Stimulated activated naive CD8-positive, alpha-beta T cell treated with anti-CD3 and anti-CD28 coated beads, Interleukin-15, Interleukin-2, amounts not matched to agents 100 ng/mL and 50 ng/mL, for 24 hours (primary cell): ENCODE measurements at regions not wholly inside any gene's neighbourhood (a gene's known extent, or its start where the extent isn't known, plus 50 kb on each side); places are given as distances from the start of the nearest gene placed in this dataset.
"Not testable (repeated sequence)": the region's sequence is repeated elsewhere in the genome, so short reads cannot be mapped to it uniquely, and the experiment has no call there.

ENCODE experiments used
- H3K27ac Mint-ChIP-seq: one replicate; pipeline ENCODE4 v1.8.0; 2021; ENCODE audit warnings: mild to moderate bottlenecking, mixed read lengths
- H3K27me3 Mint-ChIP-seq: one replicate; pipeline ENCODE4 v1.8.0; 2021; ENCODE audit warnings: mixed read lengths
- H3K36me3 Mint-ChIP-seq: one replicate; pipeline ENCODE4 v1.8.0; 2021; ENCODE audit warnings: low read depth, mixed read lengths
- H3K4me1 Mint-ChIP-seq: one replicate; pipeline ENCODE4 v1.8.0; 2021; ENCODE audit warnings: low read depth, mixed read lengths
- H3K4me3 Mint-ChIP-seq: one replicate; pipeline ENCODE4 v1.8.0; 2021; ENCODE audit warnings: mild to moderate bottlenecking, mixed read lengths
- H3K9me3 Mint-ChIP-seq: one replicate; pipeline ENCODE4 v1.8.0; 2021; ENCODE audit warnings: mixed read lengths

DNA sequence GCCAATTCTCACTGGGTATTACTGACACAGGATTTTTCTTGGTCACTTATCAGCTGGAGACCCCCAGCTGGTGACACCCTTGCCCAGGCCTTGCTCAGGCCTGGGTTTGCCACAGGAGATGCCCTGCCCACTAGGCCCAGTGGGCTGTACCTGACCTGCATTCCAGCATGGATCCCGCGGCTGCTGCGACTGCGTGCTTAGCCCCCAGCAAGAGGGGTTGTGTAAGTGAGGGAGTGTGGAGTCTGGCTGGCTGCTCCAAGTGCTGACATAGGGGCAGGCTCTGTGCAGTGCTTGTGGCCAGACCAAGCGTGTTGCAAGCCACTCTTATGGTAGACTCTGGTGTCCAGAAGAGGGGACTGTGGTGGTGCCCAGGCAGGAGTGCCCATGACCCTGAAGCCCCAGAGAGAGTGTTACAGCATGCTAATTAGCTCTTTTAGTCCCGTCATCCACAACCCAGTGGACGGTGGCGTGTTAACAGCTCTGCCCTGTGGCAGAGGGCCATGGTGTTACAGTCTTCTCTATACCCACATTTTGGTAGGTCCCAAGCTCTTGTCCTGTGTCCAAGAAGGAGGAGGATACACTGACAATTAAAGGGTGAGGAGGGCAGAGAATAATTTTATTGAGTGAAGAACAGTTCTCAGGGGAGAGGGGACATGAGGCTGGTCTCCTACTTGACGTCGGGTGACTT is 491.7 kb upstream of the MEIS1 start:
- H3K36me3 Mint-ChIP-seq, result no peaks in the 10 kb centered on the region
- H3K27ac Mint-ChIP-seq, result no peak overlapping the region
- H3K27me3 Mint-ChIP-seq, result no peaks in the 10 kb centered on the region
- H3K4me3 Mint-ChIP-seq, result no peak overlapping the region
- H3K4me1 Mint-ChIP-seq, result no peaks in the 10 kb centered on the region
- peaks cover 5% of the 10 kb centered on the region for H3K9me3 Mint-ChIP-seq

DNA sequence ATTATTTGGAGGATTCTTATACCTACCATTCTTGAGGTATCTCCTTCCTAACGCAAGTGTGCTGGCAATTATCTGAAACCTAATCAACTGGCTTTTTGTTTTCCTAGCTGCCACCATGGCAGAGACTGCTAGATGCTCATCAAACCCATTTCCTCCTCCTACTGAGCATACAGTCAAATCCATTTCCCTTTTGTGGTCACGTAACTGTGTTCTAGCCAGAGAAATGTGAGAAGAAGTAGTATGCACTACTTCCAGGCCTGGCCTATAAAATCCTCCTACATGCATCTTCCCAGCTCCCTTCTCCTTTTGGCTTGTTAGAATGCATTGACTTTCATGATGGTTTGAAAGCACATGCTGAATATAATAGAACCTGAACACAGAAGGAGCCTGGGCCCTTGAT is 494.1 kb upstream of the MEIS1 start:
- Mint-ChIP-seq H3K4me1 (no peaks in the 10 kb centered on the region), H3K36me3 (no peaks in the 10 kb centered on the region), H3K27me3 (no peaks in the 10 kb centered on the region), H3K27ac (no peak overlapping the region), H3K9me3 (peaks cover 5% of the 10 kb centered on the region), H3K4me3 (no peak overlapping the region)

GRCh38 chr2:65939687-65940086 is 495.2 kb upstream of the MEIS1 start:
- H3K4me1 Mint-ChIP-seq, result no peaks in the 10 kb centered on the region
- H3K9me3 Mint-ChIP-seq, result peaks cover 5% of the 10 kb centered on the region
- no peaks in the 10 kb centered on the region for H3K36me3 Mint-ChIP-seq
- no peaks in the 10 kb centered on the region for H3K27me3 Mint-ChIP-seq
- H3K4me3 Mint-ChIP-seq, result no peak overlapping the region
- H3K27ac Mint-ChIP-seq, result no peak overlapping the region

DNA sequence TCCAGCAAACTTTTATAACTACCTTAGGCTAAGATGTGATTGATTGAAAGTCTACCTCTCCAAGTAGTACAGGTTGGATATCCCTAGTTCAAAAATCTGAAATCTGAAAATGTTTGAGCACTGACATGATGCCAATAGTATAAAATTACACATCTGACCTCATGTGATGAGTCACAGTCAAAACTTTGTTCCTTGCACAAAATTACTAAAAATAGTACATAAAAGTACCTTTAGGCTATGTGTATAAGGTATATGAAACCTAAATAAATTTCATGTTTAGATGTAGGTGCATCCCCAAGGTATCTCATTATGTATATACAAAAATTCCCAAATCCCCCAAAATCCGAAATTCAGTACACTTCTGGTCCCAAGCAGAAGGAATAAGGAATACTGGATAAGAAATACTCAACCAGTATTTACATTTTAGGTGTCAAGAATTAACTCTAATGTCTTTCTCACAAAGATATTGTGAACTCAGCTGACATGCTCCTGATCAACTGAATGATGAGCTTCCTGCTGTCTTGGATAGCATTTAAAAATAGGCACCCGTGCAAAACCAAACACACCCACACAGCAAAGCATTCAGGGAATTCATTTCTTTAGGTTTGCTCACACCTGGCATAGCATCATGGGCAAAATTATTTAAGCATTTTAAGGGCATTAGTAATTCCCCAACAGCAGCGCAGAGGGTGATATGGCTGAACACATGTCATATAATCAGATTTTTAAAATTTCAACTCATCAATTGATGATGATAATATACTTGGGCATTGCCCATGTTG is 497.4 kb upstream of the MEIS1 start:
- Mint-ChIP-seq H3K27me3 (peaks cover 5% of the 10 kb centered on the region), H3K9me3 (no peaks in the 10 kb centered on the region), H3K4me1 (no peaks in the 10 kb centered on the region), H3K27ac (no peak overlapping the region), H3K4me3 (no peak overlapping the region), H3K36me3 (no peaks in the 10 kb centered on the region)

DNA sequence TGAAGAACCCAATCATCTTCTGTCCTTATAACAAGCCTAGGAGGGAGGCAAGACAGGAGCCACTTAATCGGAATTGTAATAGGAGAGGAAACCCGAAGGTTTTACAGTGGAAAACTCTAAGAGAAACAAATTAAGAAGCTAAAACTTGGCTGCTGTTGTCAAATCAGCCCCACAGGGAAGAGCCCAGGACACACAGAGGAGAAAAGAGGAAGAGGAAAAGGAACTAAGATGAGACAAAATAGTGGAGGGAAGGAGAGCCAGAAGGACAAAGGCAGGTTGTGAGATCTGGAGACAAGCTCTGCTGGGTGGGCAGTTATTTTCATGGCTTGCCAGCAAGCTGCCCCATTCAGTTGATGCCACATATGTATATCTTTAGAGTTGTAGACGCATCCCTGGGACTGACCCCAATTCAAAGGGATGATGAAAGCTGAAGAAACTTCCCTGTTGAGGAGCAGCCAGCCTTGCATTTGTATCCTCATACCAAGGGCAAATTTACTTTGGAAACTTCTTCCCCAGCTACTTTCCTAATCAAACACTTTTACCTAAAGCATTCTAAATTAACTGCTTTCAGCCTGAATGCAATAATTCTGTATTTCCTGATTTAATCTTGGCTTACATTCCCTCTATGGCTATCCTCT is 499.8 kb upstream of the MEIS1 start:
- Mint-ChIP-seq H3K4me1 (no peaks in the 10 kb centered on the region), H3K27me3 (peaks cover 5% of the 10 kb centered on the region), H3K4me3 (no peak overlapping the region), H3K9me3 (no peaks in the 10 kb centered on the region), H3K36me3 (no peaks in the 10 kb centered on the region), H3K27ac (no peak overlapping the region)

GRCh38 chr2:65932571-65932970 is 500.2 kb upstream of the SPRED2 start:
- Mint-ChIP-seq H3K27ac (no peak overlapping the region), H3K4me1 (no peaks in the 10 kb centered on the region), H3K27me3 (peaks cover 5% of the 10 kb centered on the region), H3K4me3 (no peak overlapping the region), H3K9me3 (peaks cover 3% of the 10 kb centered on the region), H3K36me3 (no peaks in the 10 kb centered on the region)

GRCh38 chr2:65931056-65931455 is 498.7 kb upstream of the SPRED2 start:
- Mint-ChIP-seq H3K4me3 (no peak overlapping the region), H3K27me3 (peaks cover 5% of the 10 kb centered on the region), H3K4me1 (no peaks in the 10 kb centered on the region), H3K36me3 (no peaks in the 10 kb centered on the region), H3K27ac (no peak overlapping the region), H3K9me3 (peaks cover 3% of the 10 kb centered on the region)

GRCh38 chr2:65930259-65930658 is 497.9 kb upstream of the SPRED2 start:
- no peak overlapping the region for H3K27ac Mint-ChIP-seq
- no peaks in the 10 kb centered on the region for H3K36me3 Mint-ChIP-seq
- H3K4me3 Mint-ChIP-seq, result no peak overlapping the region

DNA sequence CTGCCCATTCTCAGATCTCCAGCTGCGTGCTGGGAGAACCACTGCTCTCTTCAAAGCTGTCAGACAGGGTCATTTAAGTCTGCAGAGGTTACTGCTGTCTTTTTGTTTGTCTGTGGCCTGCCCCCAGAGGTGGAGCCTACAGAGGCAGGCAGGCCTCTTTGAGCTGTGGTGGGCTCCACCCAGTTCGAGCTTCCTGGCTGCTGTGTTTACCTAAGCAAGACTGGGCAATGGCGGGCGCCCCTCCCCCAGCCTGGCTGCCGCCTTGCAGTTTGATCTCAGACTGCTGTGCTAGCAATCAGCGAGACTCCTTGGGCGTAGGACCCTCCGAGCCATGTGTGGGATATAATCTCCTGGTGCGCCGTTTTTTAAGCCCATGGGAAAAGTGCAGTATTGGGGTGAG is 497.3 kb upstream of the SPRED2 start:
- not testable (repeated sequence) for H3K4me1 Mint-ChIP-seq, H3K36me3 Mint-ChIP-seq, H3K9me3 Mint-ChIP-seq, H3K27ac Mint-ChIP-seq, H3K27me3 Mint-ChIP-seq, H3K4me3 Mint-ChIP-seq

More at GRCh38 chr2:65930259-65930658, 497.9 kb upstream of the SPRED2 start:
- Mint-ChIP-seq H3K4me1 (no peaks in the 10 kb centered on the region), H3K27me3 (peaks cover 5% of the 10 kb centered on the region), H3K9me3 (peaks cover 3% of the 10 kb centered on the region)

- no peak overlapping the region for H3K27ac Mint-ChIP-seq
- no peak overlapping the region for H3K4me3 Mint-ChIP-seq
- no peaks in the 10 kb centered on the region for H3K36me3 Mint-ChIP-seq
- H3K4me1 Mint-ChIP-seq, result no peaks in the 10 kb centered on the region
- no peaks in the 10 kb centered on the region for H3K9me3 Mint-ChIP-seq
- H3K27me3 Mint-ChIP-seq, result peaks cover 5% of the 10 kb centered on the region
Observed at GRCh38 chr2:65922794-65923193, 490.4 kb upstream of the SPRED2 start.

GRCh38 chr2:65922030-65922429 is 489.6 kb upstream of the SPRED2 start:
- H3K4me1 Mint-ChIP-seq, result no peaks in the 10 kb centered on the region
- peaks cover 5% of the 10 kb centered on the region for H3K27me3 Mint-ChIP-seq
- no peaks in the 10 kb centered on the region for H3K9me3 Mint-ChIP-seq
- H3K27ac Mint-ChIP-seq, result no peak overlapping the region
- H3K36me3 Mint-ChIP-seq, result no peaks in the 10 kb centered on the region
- H3K4me3 Mint-ChIP-seq, result no peak overlapping the region

DNA sequence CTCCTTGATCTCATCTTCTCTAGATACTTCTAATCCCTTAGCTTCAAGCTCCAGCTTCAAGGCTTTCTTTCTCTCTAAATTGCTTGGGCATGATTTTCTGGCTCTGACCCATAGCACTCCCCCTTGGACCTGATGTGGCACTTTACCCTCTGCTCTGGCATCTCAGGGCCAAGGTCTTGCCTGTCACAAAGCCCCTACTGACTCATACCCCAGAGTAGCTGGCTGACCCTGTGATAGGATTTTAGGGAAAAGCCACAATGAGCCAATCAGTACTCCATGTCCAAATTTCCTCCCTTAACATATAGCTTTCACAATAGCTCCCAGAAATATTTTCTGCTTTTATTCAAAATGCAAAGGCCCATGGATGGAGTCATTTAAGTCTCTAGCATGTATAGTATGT is 488.7 kb upstream of the SPRED2 start:
- no peaks in the 10 kb centered on the region for H3K9me3 Mint-ChIP-seq
- peaks cover 5% of the 10 kb centered on the region for H3K27me3 Mint-ChIP-seq
- no peaks in the 10 kb centered on the region for H3K4me1 Mint-ChIP-seq
- no peaks in the 10 kb centered on the region for H3K36me3 Mint-ChIP-seq
- no peak overlapping the region for H3K27ac Mint-ChIP-seq
- H3K4me3 Mint-ChIP-seq, result no peak overlapping the region

DNA sequence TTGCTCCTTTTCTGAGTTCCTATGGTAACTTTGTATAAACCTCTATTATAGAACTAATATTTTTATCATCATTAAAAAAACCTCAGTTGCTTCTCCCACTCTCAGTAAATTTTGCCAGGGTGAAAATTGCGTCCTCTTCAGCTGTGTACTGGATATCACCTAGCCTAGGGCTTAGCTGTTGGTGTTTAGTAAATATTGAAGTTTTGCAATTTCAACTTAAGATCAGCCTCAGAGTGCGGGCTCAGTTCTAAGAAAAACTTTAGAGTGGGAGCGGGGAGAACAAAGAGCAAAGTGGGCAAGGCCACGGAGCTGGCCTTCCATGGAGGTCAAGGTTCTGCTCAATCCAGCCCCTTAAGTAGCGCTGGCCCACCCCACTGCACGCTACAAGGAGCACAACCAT is 488.3 kb upstream of the SPRED2 start:
- no peak overlapping the region for H3K4me3 Mint-ChIP-seq
- peaks cover 5% of the 10 kb centered on the region for H3K27me3 Mint-ChIP-seq
- no peaks in the 10 kb centered on the region for H3K36me3 Mint-ChIP-seq
- H3K27ac Mint-ChIP-seq, result no peak overlapping the region
- H3K4me1 Mint-ChIP-seq, result no peaks in the 10 kb centered on the region
- H3K9me3 Mint-ChIP-seq, result no peaks in the 10 kb centered on the region

DNA sequence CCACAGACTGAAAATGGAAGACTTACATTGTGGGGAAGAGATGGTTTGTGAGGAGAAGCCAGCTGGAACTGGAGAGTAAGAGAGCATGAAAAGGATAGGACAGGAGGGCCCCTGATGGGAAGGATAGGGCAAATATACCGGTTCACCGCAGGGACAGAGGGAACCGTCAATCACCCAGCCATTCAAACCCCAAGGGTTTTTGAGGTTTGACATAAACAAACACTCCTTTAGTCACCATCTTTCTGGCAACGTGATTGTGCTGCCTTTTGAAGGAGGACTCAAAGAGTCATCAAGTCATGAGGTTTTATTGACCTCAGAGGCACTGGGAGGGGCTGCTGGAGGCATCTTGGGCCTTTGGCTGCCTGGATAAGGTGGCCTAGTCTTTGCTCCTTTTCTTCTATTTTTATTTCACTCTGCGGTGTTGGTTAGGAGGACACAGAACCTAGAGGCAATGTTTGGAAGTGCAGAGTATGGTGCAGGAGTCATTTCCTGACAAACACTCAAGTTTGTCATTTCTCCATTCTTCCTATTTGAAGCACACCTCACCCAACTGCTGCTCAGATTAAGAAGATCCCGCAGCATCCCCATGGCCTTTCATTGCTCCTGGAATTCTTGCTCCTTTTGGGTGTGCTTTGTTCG is 487.3 kb upstream of the SPRED2 start:
- Mint-ChIP-seq H3K27ac (no peak overlapping the region), H3K4me1 (no peaks in the 10 kb centered on the region)

GRCh38 chr2:65918760-65919187 is 486.4 kb upstream of the SPRED2 start:
- H3K4me3 Mint-ChIP-seq, result no peak overlapping the region
- peaks cover 5% of the 10 kb centered on the region for H3K27me3 Mint-ChIP-seq
- H3K36me3 Mint-ChIP-seq, result no peaks in the 10 kb centered on the region
- H3K27ac Mint-ChIP-seq, result no peak overlapping the region
- no peaks in the 10 kb centered on the region for H3K9me3 Mint-ChIP-seq
- H3K4me1 Mint-ChIP-seq, result no peaks in the 10 kb centered on the region

More for the DNA sequence above, 487.3 kb upstream of the SPRED2 start:
- Mint-ChIP-seq H3K9me3 (no peaks in the 10 kb centered on the region), H3K27me3 (peaks cover 5% of the 10 kb centered on the region), H3K4me3 (no peak overlapping the region), H3K36me3 (no peaks in the 10 kb centered on the region)
